ENCODE measurements at regions not wholly inside any gene's neighbourhood (a gene's known extent, or its start where the extent isn't known, plus 50 kb on each side); places are given as distances from the start of the nearest gene placed in this dataset.

GRCh38 chr4:184879271-184879670 lies 53.5 kb upstream of the ACSL1 start:
- ChIA-PET POLR2A (no interaction called here), CTCF (no interaction called here)
- DNase-seq: no peak
- H3K4me3 Mint-ChIP-seq (ENCODE audit: unreplicated experiment): no peak overlapping the region
- H3K9me3 Mint-ChIP-seq (ENCODE audit: unreplicated experiment): peaks cover 8% of the 10 kb centered on the region
- H3K27ac Mint-ChIP-seq (ENCODE audit: unreplicated experiment): no peak overlapping the region
- TF ChIP-seq CTCF (IDR thresholded peaks at IDR 0.05; ENCODE audit: insufficient read depth in 1 of 2, low read depth in 1 of 2, low read length in 1 of 2, severe bottlenecking in 1 of 2, unreplicated experiment in 1 of 2): no peak
- BruUV-seq (replicated peaks): no TSS peak
- no peaks in the 10 kb centered on the region for H3K27me3 Mint-ChIP-seq (ENCODE audit: insufficient read depth, unreplicated experiment)
- H3K4me1 Mint-ChIP-seq (ENCODE audit: low read depth, unreplicated experiment): no peaks in the 10 kb centered on the region
- Histone ChIP-seq H3K4me1 (no peaks in the 10 kb centered on the region), H3K27me3 (replicated peaks; ENCODE audit: control insufficient read depth, insufficient read depth, low read length) (no peaks in the 10 kb centered on the region), H3K9me3 (no peaks in the 10 kb centered on the region), H3K36me3 (ENCODE audit: control insufficient read depth, insufficient read depth, low read length) (no peaks in the 10 kb centered on the region), H3K4me3 (ENCODE audit: low read depth, low read length) (no peak overlapping the region)
- no peaks in the 10 kb centered on the region for H3K36me3 Mint-ChIP-seq (ENCODE audit: insufficient read depth, unreplicated experiment)
- intact Hi-C loops (cut with micrococcal nuclease; ENCODE audit: unreplicated experiment): no loop called here

GRCh38 chr4:184882276-184882675 lies 56.5 kb upstream of the ACSL1 start:
- ChIA-PET CTCF (no interaction called here), POLR2A (no interaction called here)
- no peaks in the 10 kb centered on the region for H3K36me3 ChIP-seq (ENCODE audit: control insufficient read depth, insufficient read depth, low read length)
- BruUV-seq (replicated peaks): no TSS peak
- no peaks in the 10 kb centered on the region for H3K4me1 Mint-ChIP-seq (ENCODE audit: low read depth, unreplicated experiment)
- intact Hi-C loops (cut with micrococcal nuclease; ENCODE audit: unreplicated experiment): no loop called here
- no peak overlapping the region for H3K4me3 Mint-ChIP-seq (ENCODE audit: unreplicated experiment)
- no peaks in the 10 kb centered on the region for H3K36me3 Mint-ChIP-seq (ENCODE audit: insufficient read depth, unreplicated experiment)
- H3K4me1 ChIP-seq: peaks cover 14% of the 10 kb centered on the region
- H3K27me3 ChIP-seq (replicated peaks; ENCODE audit: control insufficient read depth, insufficient read depth, low read length): no peaks in the 10 kb centered on the region
- H3K27ac Mint-ChIP-seq (ENCODE audit: unreplicated experiment): no peak overlapping the region
- H3K9me3 ChIP-seq: no peaks in the 10 kb centered on the region
- no peak for DNase-seq
- no peak for TF ChIP-seq CTCF (IDR thresholded peaks at IDR 0.05; ENCODE audit: insufficient read depth in 1 of 2, low read depth in 1 of 2, low read length in 1 of 2, severe bottlenecking in 1 of 2, unreplicated experiment in 1 of 2)
- no peak overlapping the region for H3K4me3 ChIP-seq (ENCODE audit: low read depth, low read length)
- no peaks in the 10 kb centered on the region for H3K9me3 Mint-ChIP-seq (ENCODE audit: unreplicated experiment)
- H3K27me3 Mint-ChIP-seq (ENCODE audit: insufficient read depth, unreplicated experiment): no peaks in the 10 kb centered on the region

- Mint-ChIP-seq H3K9me3 (ENCODE audit: unreplicated experiment) (no peaks in the 10 kb centered on the region), H3K36me3 (ENCODE audit: insufficient read depth, unreplicated experiment) (no peaks in the 10 kb centered on the region), H3K27ac (ENCODE audit: unreplicated experiment) (no peak overlapping the region), H3K4me3 (ENCODE audit: unreplicated experiment) (no peak overlapping the region), H3K4me1 (ENCODE audit: low read depth, unreplicated experiment) (peaks cover 5% of the 10 kb centered on the region), H3K27me3 (ENCODE audit: insufficient read depth, unreplicated experiment) (no peaks in the 10 kb centered on the region)
- TF ChIP-seq CTCF (IDR thresholded peaks at IDR 0.05; ENCODE audit: insufficient read depth in 1 of 2, low read depth in 1 of 2, low read length in 1 of 2, severe bottlenecking in 1 of 2, unreplicated experiment in 1 of 2): no peak
- intact Hi-C loops (cut with micrococcal nuclease; ENCODE audit: unreplicated experiment): no loop called here
- POLR2A ChIA-PET: no interaction called here
- H3K36me3 ChIP-seq (ENCODE audit: control insufficient read depth, insufficient read depth, low read length): no peaks in the 10 kb centered on the region
- no peaks in the 10 kb centered on the region for H3K9me3 ChIP-seq
- peaks cover 14% of the 10 kb centered on the region for H3K4me1 ChIP-seq
- H3K27me3 ChIP-seq (replicated peaks; ENCODE audit: control insufficient read depth, insufficient read depth, low read length): no peaks in the 10 kb centered on the region
- H3K4me3 ChIP-seq (ENCODE audit: low read depth, low read length): no peak overlapping the region
- CTCF ChIA-PET: no interaction called here
- BruUV-seq (replicated peaks): no TSS peak
- no peak for DNase-seq
Measured at GRCh38 chr4:184883024-184883423, 57.3 kb upstream of the ACSL1 start.

Measured in Caco-2 (cell line).